ENCODE measurements at regions not wholly inside any gene's neighbourhood (a gene's known extent, or its start where the extent isn't known, plus 50 kb on each side); places are given as distances from the start of the nearest gene placed in this dataset.

DNA sequence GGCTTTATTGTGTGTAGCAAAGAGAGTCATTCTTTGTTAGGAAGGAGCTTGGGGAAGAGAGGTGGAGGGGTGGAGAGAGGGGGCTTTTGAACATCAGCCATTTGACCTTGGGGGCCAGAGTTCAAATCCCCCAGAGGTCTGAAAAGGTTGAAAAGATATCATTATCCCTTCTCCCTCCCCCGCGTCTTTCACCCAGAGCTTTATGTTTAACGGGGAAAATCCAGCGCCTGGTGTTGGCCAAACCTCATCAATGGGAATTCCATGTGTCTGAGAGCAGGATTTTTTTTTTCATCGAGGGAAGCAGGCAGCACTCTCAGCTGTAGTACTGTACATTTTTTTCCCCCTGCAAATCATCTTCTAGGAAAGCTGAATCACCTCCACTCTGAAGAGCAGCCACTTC, 122.4 kb upstream of the HSD17B12 start:
- H3K27me3 Mint-ChIP-seq (ENCODE audit: insufficient read depth): peaks cover 70% of the 10 kb centered on the region
- Histone ChIP-seq H3K36me3 (ENCODE audit: control insufficient read depth, insufficient read depth, low read length) (no peaks in the 10 kb centered on the region), H3K4me3 (ENCODE audit: low read length) (peak overlapping the region; percentile 70), H3K27ac (ENCODE audit: low read depth, low read length) (peak overlapping the region; percentile 80), H3K4me1 (ENCODE audit: control insufficient read depth, insufficient read depth, low read length) (peaks cover 16% of the 10 kb centered on the region), H3K9ac (ENCODE audit: extremely low read depth, low read length, poor library complexity, severe bottlenecking) (no peak overlapping the region), H3K27me3 (ENCODE audit: control insufficient read depth, insufficient read depth, low read length, poor library complexity, severe bottlenecking) (peaks cover 8% of the 10 kb centered on the region), H3K9me3 (ENCODE audit: control insufficient read depth, low read length) (no peaks in the 10 kb centered on the region)
- WGBS, 2 experiments (ENCODE audit: insufficient coverage in 1 of 2, insufficient read length in 1 of 2): 23 to 37% methylated on average over 3 to 5 of the region's 5 CpGs
- DNase-seq: no peak
- peak overlapping the region; percentile 56 for H3K4me3 Mint-ChIP-seq
- peak overlapping the region; percentile 64 for H3K27ac Mint-ChIP-seq
- peaks cover 27% of the 10 kb centered on the region for H3K4me1 Mint-ChIP-seq
- TF ChIP-seq, protein P1, sequence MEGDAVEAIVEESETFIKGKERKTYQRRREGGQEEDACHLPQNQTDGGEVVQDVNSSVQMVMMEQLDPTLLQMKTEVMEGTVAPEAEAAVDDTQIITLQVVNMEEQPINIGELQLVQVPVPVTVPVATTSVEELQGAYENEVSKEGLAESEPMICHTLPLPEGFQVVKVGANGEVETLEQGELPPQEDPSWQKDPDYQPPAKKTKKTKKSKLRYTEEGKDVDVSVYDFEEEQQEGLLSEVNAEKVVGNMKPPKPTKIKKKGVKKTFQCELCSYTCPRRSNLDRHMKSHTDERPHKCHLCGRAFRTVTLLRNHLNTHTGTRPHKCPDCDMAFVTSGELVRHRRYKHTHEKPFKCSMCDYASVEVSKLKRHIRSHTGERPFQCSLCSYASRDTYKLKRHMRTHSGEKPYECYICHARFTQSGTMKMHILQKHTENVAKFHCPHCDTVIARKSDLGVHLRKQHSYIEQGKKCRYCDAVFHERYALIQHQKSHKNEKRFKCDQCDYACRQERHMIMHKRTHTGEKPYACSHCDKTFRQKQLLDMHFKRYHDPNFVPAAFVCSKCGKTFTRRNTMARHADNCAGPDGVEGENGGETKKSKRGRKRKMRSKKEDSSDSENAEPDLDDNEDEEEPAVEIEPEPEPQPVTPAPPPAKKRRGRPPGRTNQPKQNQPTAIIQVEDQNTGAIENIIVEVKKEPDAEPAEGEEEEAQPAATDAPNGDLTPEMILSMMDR (conservative IDR thresholded peaks at IDR 0.05): no peak
- no peaks in the 10 kb centered on the region for H3K36me3 Mint-ChIP-seq (ENCODE audit: low read depth)
- H3K9me3 Mint-ChIP-seq: no peaks in the 10 kb centered on the region

DNA sequence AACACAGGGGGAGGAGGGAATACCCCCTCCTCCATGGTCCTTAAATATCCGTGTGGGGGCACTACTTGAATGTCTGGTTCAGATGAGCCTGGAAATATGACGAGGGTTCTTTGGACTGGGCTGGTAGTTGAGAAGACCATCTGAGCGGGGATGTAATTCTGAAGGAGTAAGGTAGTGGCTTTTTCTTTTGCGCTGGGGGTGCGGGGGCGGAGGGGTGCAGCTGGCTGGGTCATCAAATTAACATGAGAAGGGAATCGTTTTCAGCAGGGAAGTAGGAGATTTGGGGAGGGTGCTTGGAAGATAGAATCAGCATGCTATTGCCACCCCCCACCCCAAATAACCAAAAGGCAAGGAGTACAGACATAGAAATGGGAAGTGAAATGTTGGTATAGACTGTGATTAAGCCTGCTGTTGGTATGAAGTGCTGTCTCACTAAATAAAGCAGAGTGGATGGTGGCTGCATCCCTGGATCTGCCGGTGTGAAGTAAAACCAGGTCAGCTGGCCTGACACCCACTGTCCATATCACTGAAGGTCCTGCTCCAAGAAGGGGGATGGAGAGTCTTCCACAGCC, 121.9 kb upstream of the HSD17B12 start:
- WGBS, 2 experiments (ENCODE audit: insufficient coverage in 1 of 2, insufficient read length in 1 of 2): 23 to 27% methylated on average over 2 to 6 of the region's 8 CpGs
- Mint-ChIP-seq H3K27me3 (ENCODE audit: insufficient read depth) (peaks cover 68% of the 10 kb centered on the region), H3K9me3 (no peaks in the 10 kb centered on the region), H3K4me1 (peaks cover 27% of the 10 kb centered on the region), H3K27ac (no peak overlapping the region), H3K4me3 (peak overlapping the region; percentile 56), H3K36me3 (ENCODE audit: low read depth) (no peaks in the 10 kb centered on the region)
- DNase-seq: no peak
- Histone ChIP-seq H3K4me1 (ENCODE audit: control insufficient read depth, insufficient read depth, low read length) (peaks cover 16% of the 10 kb centered on the region), H3K9me3 (ENCODE audit: control insufficient read depth, low read length) (no peaks in the 10 kb centered on the region), H3K4me3 (ENCODE audit: low read length) (peak overlapping the region; percentile 70), H3K27ac (ENCODE audit: low read depth, low read length) (peak overlapping the region; percentile 80), H3K27me3 (ENCODE audit: control insufficient read depth, insufficient read depth, low read length, poor library complexity, severe bottlenecking) (peaks cover 8% of the 10 kb centered on the region), H3K36me3 (ENCODE audit: control insufficient read depth, insufficient read depth, low read length) (no peaks in the 10 kb centered on the region), H3K9ac (ENCODE audit: extremely low read depth, low read length, poor library complexity, severe bottlenecking) (no peak overlapping the region)
- TF ChIP-seq, protein P1 (conservative IDR thresholded peaks at IDR 0.05): no peak

DNA sequence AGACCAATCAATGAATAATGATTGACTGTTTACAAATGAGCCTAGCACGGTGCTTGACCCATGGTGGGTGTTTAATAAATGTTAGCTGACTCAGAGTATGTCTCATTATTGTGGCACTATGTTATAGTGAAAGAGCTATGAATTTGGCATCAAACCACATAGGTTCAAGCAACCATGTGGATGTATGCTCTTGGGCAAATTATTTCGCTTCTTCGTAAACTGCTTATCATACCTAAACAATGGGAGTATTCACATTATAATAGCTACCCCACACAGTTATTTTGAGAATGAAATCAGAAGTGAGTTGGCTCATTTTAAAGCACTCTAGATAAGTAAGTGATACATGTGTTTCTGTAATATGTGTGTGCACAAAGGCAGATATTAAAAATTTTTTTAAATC, 118.7 kb upstream of the HSD17B12 start:
- Mint-ChIP-seq H3K4me3 (no peak overlapping the region), H3K27me3 (ENCODE audit: insufficient read depth) (peaks cover 62% of the 10 kb centered on the region), H3K4me1 (peaks cover 24% of the 10 kb centered on the region), H3K9me3 (no peaks in the 10 kb centered on the region), H3K36me3 (ENCODE audit: low read depth) (no peaks in the 10 kb centered on the region), H3K27ac (no peak overlapping the region)
- Histone ChIP-seq H3K36me3 (ENCODE audit: control insufficient read depth, insufficient read depth, low read length) (no peaks in the 10 kb centered on the region), H3K9me3 (ENCODE audit: control insufficient read depth, low read length) (no peaks in the 10 kb centered on the region), H3K4me3 (ENCODE audit: low read length) (no peak overlapping the region), H3K9ac (ENCODE audit: extremely low read depth, low read length, poor library complexity, severe bottlenecking) (no peak overlapping the region), H3K27ac (ENCODE audit: low read depth, low read length) (no peak overlapping the region), H3K27me3 (ENCODE audit: control insufficient read depth, insufficient read depth, low read length, poor library complexity, severe bottlenecking) (peaks cover 16% of the 10 kb centered on the region), H3K4me1 (ENCODE audit: control insufficient read depth, insufficient read depth, low read length) (peaks cover 7% of the 10 kb centered on the region)
- no peak for DNase-seq
- TF ChIP-seq, protein P1 (conservative IDR thresholded peaks at IDR 0.05): no peak
- 92 to 100% methylated on average over 1 to 3 of the region's 3 CpGs for WGBS, 2 experiments (ENCODE audit: insufficient coverage in 1 of 2, insufficient read length in 1 of 2)

Data from endodermal cell (in vitro differentiated cells).